Muscle of leg (tissue), 3 donors: ENCODE measurements at regions not wholly inside any gene's neighbourhood (a gene's known extent, or its start where the extent isn't known, plus 50 kb on each side); places are given as distances from the start of the nearest gene placed in this dataset.

Experiments used
- DNase-seq: peaks from one replicate; pipeline ENCODE4 v3.0.0; 2013
- H3K27ac ChIP-seq: one replicate; pipeline ENCODE4 v1.5.1; 2013; ENCODE audit warnings: mild to moderate bottlenecking, low read length, control low read depth
- H3K27me3 ChIP-seq: one replicate; pipeline ENCODE4 v1.6.1; 2013; ENCODE audit warnings: low read length; ENCODE audit not compliant: control insufficient read depth, insufficient read depth
- H3K36me3 ChIP-seq: one replicate; pipeline ENCODE4 v1.6.1; 2013; ENCODE audit warnings: low read length; ENCODE audit not compliant: control insufficient read depth, insufficient read depth
- H3K4me1 ChIP-seq: one replicate; pipeline ENCODE4 v1.6.1; 2013; ENCODE audit warnings: low read length; ENCODE audit not compliant: control insufficient read depth, insufficient read depth
- H3K4me3 ChIP-seq: one replicate; pipeline ENCODE4 v1.5.1; 2013; ENCODE audit warnings: low read length, control low read depth
- H3K9me3 ChIP-seq: replicated peaks from 2 replicates; pipeline ENCODE4 v1.6.1; 2013; ENCODE audit warnings: low read depth, low read length; ENCODE audit not compliant: control insufficient read depth
- WGBS: methylation state at CpG from one replicate; pipeline ENCODE4 v1.1.5; 2013; ENCODE audit warnings: missing lambda C conversion rate; ENCODE audit not compliant: insufficient coverage; 5-methylcytosine and 5-hydroxymethylcytosine counted together

GRCh38 chr11:127651175-127651887 lies 650.8 kb upstream of the KIRREL3 start:
- H3K9me3 ChIP-seq: no peaks in the 10 kb centered on the region
- no peak for DNase-seq
- H3K36me3 ChIP-seq: no peaks in the 10 kb centered on the region
- no peaks in the 10 kb centered on the region for H3K4me1 ChIP-seq
- no peak overlapping the region for H3K27ac ChIP-seq
- no peak overlapping the region for H3K4me3 ChIP-seq
- 88% methylated on average over 3 of the region's 5 CpGs for WGBS
- no peaks in the 10 kb centered on the region for H3K27me3 ChIP-seq

DNA sequence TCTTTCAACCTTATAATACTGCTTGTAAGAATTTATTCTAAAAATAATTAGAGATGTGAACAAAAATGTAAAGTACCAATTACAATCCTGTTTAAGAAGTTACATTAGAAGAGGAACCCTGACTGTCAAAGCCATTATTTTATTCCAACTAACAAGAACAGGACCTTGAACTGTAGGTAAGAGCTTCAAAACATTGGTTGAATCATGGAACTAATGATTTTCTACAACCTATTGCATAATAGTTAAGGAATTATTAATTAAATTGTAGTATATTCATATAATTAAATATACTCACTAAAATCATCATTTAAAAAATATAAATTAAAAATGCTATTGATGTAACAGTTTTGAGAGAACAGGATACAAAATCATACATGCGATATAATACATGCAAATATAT lies 649.4 kb upstream of the KIRREL3 start:
- H3K4me3 ChIP-seq: no peak overlapping the region
- no peaks in the 10 kb centered on the region for H3K36me3 ChIP-seq
- H3K27ac ChIP-seq: no peak overlapping the region
- H3K9me3 ChIP-seq: no peaks in the 10 kb centered on the region
- no CpG with 5 or more reads among the region's 1 CpG for WGBS
- no peak for DNase-seq
- no peaks in the 10 kb centered on the region for H3K27me3 ChIP-seq
- H3K4me1 ChIP-seq: no peaks in the 10 kb centered on the region

- WGBS: no CpG with 5 or more reads among the region's 2 CpGs
- no peak for DNase-seq
- no peaks in the 10 kb centered on the region for H3K36me3 ChIP-seq
- H3K27me3 ChIP-seq: no peaks in the 10 kb centered on the region
- H3K4me1 ChIP-seq: no peaks in the 10 kb centered on the region
- H3K9me3 ChIP-seq: no peaks in the 10 kb centered on the region
- H3K4me3 ChIP-seq: no peak overlapping the region
- no peak overlapping the region for H3K27ac ChIP-seq
These were observed 648.5 kb upstream of the KIRREL3 start for GRCh38 chr11:127649071-127649470.

GRCh38 chr11:127648583-127648982 lies 648.0 kb upstream of the KIRREL3 start:
- Histone ChIP-seq H3K27me3 (no peaks in the 10 kb centered on the region), H3K9me3 (no peaks in the 10 kb centered on the region), H3K36me3 (no peaks in the 10 kb centered on the region)

GRCh38 chr11:127644366-127644765 lies 643.8 kb upstream of the KIRREL3 start:
- Histone ChIP-seq H3K4me3 (no peak overlapping the region), H3K27me3 (no peaks in the 10 kb centered on the region), H3K9me3 (no peaks in the 10 kb centered on the region), H3K4me1 (peaks cover 9% of the 10 kb centered on the region), H3K27ac (no peak overlapping the region), H3K36me3 (no peaks in the 10 kb centered on the region)
- WGBS: no CpG with 5 or more reads among the region's 4 CpGs
- DNase-seq: no peak

More at GRCh38 chr11:127648583-127648982, 648.0 kb upstream of the KIRREL3 start:
- no peak for DNase-seq
- Histone ChIP-seq H3K4me3 (no peak overlapping the region), H3K27ac (no peak overlapping the region), H3K4me1 (no peaks in the 10 kb centered on the region)

DNA sequence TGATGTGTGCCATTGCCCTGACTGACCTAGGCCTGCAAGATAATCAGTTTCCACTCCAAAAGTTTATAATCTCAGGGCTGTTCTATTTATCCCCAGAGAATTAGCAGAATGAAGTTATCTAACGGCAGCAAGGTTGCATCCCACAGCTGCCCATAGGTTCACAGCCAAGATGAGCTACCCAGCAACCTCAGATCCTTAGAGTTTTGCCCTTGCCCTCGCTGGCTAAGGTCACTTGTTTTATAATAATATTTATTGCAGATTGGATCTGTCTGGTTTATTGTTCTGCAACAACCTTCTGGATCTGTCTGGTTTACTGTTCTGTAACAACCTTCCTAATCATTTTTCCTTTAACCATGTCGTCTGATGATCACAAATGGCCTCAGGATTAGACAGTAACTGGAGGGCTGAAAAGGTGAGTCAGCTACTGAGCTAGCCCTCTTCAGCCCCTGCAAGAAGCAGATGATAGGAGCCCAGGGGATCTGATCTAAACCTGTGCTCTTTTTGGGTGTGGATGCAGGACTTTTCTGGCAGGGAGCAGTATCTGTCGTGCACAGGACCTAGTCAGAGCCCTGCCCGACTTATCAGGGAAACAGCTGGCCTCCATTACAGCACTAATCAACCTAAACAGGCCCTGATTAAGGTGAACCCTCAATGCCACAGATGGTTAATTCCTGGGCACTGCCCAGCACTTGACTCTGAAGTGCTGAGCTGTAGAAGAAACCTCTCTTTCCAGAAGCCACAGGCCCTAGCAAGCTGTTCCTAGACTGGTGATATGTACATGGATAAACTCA lies 642.9 kb upstream of the KIRREL3 start:
- no peak overlapping the region for H3K4me3 ChIP-seq
- H3K27ac ChIP-seq: no peak overlapping the region
- DNase-seq: no peak
- no peaks in the 10 kb centered on the region for H3K27me3 ChIP-seq
- H3K36me3 ChIP-seq: no peaks in the 10 kb centered on the region
- peaks cover 9% of the 10 kb centered on the region for H3K4me1 ChIP-seq
- H3K9me3 ChIP-seq: no peaks in the 10 kb centered on the region
- WGBS: no CpG with 5 or more reads among the region's 5 CpGs

- Histone ChIP-seq H3K27me3 (no peaks in the 10 kb centered on the region), H3K36me3 (no peaks in the 10 kb centered on the region), H3K9me3 (no peaks in the 10 kb centered on the region), H3K4me3 (no peak overlapping the region), H3K27ac (peak overlapping the region; percentile 29), H3K4me1 (peaks cover 9% of the 10 kb centered on the region)
- DNase-seq: peak; percentile 67
- 67% methylated on average over 1 of the region's 1 CpG for WGBS
These were observed 640.2 kb upstream of the KIRREL3 start for GRCh38 chr11:127640561-127641451.

DNA sequence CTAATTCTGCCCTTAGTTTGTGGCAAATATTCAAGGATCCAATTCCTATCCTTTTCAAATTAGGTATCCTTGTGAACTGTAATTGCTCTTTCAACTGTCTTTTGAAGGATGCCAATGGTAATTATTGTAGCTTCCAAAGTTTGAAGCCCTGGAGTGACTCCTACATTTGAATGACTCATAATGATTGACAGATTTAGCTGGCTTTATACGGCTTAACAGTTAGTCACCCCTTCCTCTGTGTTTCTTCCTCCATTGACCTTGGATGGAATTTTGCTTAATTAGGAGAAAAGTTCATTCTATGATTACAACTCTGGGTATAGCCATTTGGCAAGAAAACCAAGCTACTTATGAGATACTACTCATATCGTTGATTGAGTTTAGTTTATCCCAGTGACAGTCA lies 639.3 kb upstream of the KIRREL3 start:
- Histone ChIP-seq H3K4me3 (no peak overlapping the region), H3K27ac (no peak overlapping the region), H3K4me1 (peaks cover 9% of the 10 kb centered on the region), H3K9me3 (no peaks in the 10 kb centered on the region), H3K27me3 (no peaks in the 10 kb centered on the region), H3K36me3 (no peaks in the 10 kb centered on the region)
- WGBS: no CpG with 5 or more reads among the region's 2 CpGs
- no peak for DNase-seq

- no peak overlapping the region for H3K4me3 ChIP-seq
- no peaks in the 10 kb centered on the region for H3K27me3 ChIP-seq
- DNase-seq: no peak
- H3K36me3 ChIP-seq: no peaks in the 10 kb centered on the region
- no CpG with 5 or more reads among the region's 2 CpGs for WGBS
- no peaks in the 10 kb centered on the region for H3K9me3 ChIP-seq
- H3K27ac ChIP-seq: no peak overlapping the region
- H3K4me1 ChIP-seq: no peaks in the 10 kb centered on the region
These were observed 632.6 kb upstream of the KIRREL3 start for GRCh38 chr11:127632976-127633680.
